Fibroblast of skin of abdomen (primary cell): ENCODE measurements at regions not wholly inside any gene's neighbourhood (a gene's known extent, or its start where the extent isn't known, plus 50 kb on each side); places are given as distances from the start of the nearest gene placed in this dataset.
A peak's percentile ranks its signal among the peaks of the same experiment; 100 is the strongest.

Experiments used
- DNase-seq: peaks from one replicate; pipeline ENCODE4 v3.0.0-alpha.2; 2013

GRCh38 chr4:110278127-110278526 lies 79.7 kb upstream of the ELOVL6 start:
- no peak for DNase-seq

GRCh38 chr4:110275871-110276270 lies 77.5 kb upstream of the ELOVL6 start:
- DNase-seq: peak; percentile 69

- DNase-seq: no peak
Observed at GRCh38 chr4:110271986-110272385, 73.6 kb upstream of the ELOVL6 start.

- peak; percentile 85 for DNase-seq
Observed at GRCh38 chr4:110270492-110271197, 72.2 kb upstream of the ELOVL6 start.

- no peak for DNase-seq
Observed at GRCh38 chr4:110268790-110269189, 70.4 kb upstream of the ELOVL6 start.

- peak; percentile 8 for DNase-seq
Observed at GRCh38 chr4:110268352-110268751, 69.9 kb upstream of the ELOVL6 start.

GRCh38 chr4:110266136-110266535 lies 67.7 kb upstream of the ELOVL6 start:
- no peak for DNase-seq

- no peak for DNase-seq
Observed at GRCh38 chr4:110265001-110265400, 66.6 kb upstream of the ELOVL6 start.

- no peak for DNase-seq
Observed at GRCh38 chr4:110260299-110260698, 61.9 kb upstream of the ELOVL6 start.

GRCh38 chr4:110250023-110250387 lies 51.6 kb upstream of the ELOVL6 start:
- no peak for DNase-seq

- no peak for DNase-seq
Observed at GRCh38 chr4:110248831-110249253, 50.4 kb upstream of the ELOVL6 start.
